ENCODE measurements at regions not wholly inside any gene's neighbourhood (a gene's known extent, or its start where the extent isn't known, plus 50 kb on each side); places are given as distances from the start of the nearest gene placed in this dataset.

GRCh38 chr3:162183440-162183839, 686.8 kb downstream of the OTOL1 start:
- Histone ChIP-seq H3K4me1 (ENCODE audit: insufficient read depth) (no peaks in the 10 kb centered on the region), H3K27ac (ENCODE audit: low read depth) (no peak overlapping the region), H3K4me3 (ENCODE audit: low read depth, low read length) (no peak overlapping the region), H3K36me3 (ENCODE audit: insufficient read depth) (no peaks in the 10 kb centered on the region)
- 100% methylated on average over 1 of the region's 1 CpG for WGBS
- DNase-seq (ENCODE audit: extremely low spot score) = no peak

- no peak overlapping the region for H3K27ac ChIP-seq (ENCODE audit: low read depth)
- no peaks in the 10 kb centered on the region for H3K36me3 ChIP-seq (ENCODE audit: insufficient read depth)
- 59% methylated on average over 1 of the region's 1 CpG for WGBS
- DNase-seq (ENCODE audit: extremely low spot score) = no peak
- H3K4me1 ChIP-seq (ENCODE audit: insufficient read depth) = no peaks in the 10 kb centered on the region
- H3K4me3 ChIP-seq (ENCODE audit: low read depth, low read length) = no peak overlapping the region
Observed at GRCh38 chr3:162192340-162193029, 695.9 kb downstream of the OTOL1 start.

- H3K36me3 ChIP-seq (ENCODE audit: insufficient read depth) = no peaks in the 10 kb centered on the region
- WGBS = 89% methylated on average over 4 of the region's 4 CpGs
- no peak overlapping the region for H3K27ac ChIP-seq (ENCODE audit: low read depth)
- no peaks in the 10 kb centered on the region for H3K4me1 ChIP-seq (ENCODE audit: insufficient read depth)
- H3K4me3 ChIP-seq (ENCODE audit: low read depth, low read length) = no peak overlapping the region
- DNase-seq (ENCODE audit: extremely low spot score) = no peak
Observed at GRCh38 chr3:162193148-162194095, 696.8 kb downstream of the OTOL1 start.

- Histone ChIP-seq H3K4me1 (ENCODE audit: insufficient read depth) (no peaks in the 10 kb centered on the region), H3K4me3 (ENCODE audit: low read depth, low read length) (no peak overlapping the region), H3K27ac (ENCODE audit: low read depth) (no peak overlapping the region), H3K36me3 (ENCODE audit: insufficient read depth) (no peaks in the 10 kb centered on the region)
- no peak for DNase-seq (ENCODE audit: extremely low spot score)
- 80% methylated on average over 3 of the region's 3 CpGs for WGBS
Observed at GRCh38 chr3:162195147-162195546, 698.5 kb downstream of the OTOL1 start.

- no peak for DNase-seq (ENCODE audit: extremely low spot score)
- WGBS = 69% methylated on average over 2 of the region's 2 CpGs
- H3K4me1 ChIP-seq (ENCODE audit: insufficient read depth) = no peaks in the 10 kb centered on the region
- H3K27ac ChIP-seq (ENCODE audit: low read depth) = no peak overlapping the region
- no peak overlapping the region for H3K4me3 ChIP-seq (ENCODE audit: low read depth, low read length)
- H3K36me3 ChIP-seq (ENCODE audit: insufficient read depth) = no peaks in the 10 kb centered on the region
Observed at GRCh38 chr3:162196964-162197363, 700.4 kb downstream of the OTOL1 start.

GRCh38 chr3:162200836-162201235, 704.2 kb downstream of the OTOL1 start:
- WGBS = 52% methylated on average over 7 of the region's 7 CpGs
- DNase-seq (ENCODE audit: extremely low spot score) = no peak
- no peaks in the 10 kb centered on the region for H3K36me3 ChIP-seq (ENCODE audit: insufficient read depth)
- no peak overlapping the region for H3K4me3 ChIP-seq (ENCODE audit: low read depth, low read length)
- no peaks in the 10 kb centered on the region for H3K4me1 ChIP-seq (ENCODE audit: insufficient read depth)
- H3K27ac ChIP-seq (ENCODE audit: low read depth) = no peak overlapping the region

- no peak overlapping the region for H3K27ac ChIP-seq (ENCODE audit: low read depth)
- WGBS = 93% methylated on average over 1 of the region's 1 CpG
- H3K36me3 ChIP-seq (ENCODE audit: insufficient read depth) = no peaks in the 10 kb centered on the region
- no peak overlapping the region for H3K4me3 ChIP-seq (ENCODE audit: low read depth, low read length)
- H3K4me1 ChIP-seq (ENCODE audit: insufficient read depth) = no peaks in the 10 kb centered on the region
- DNase-seq (ENCODE audit: extremely low spot score) = no peak
Observed at GRCh38 chr3:162206648-162207047, 710.0 kb downstream of the OTOL1 start.

- H3K4me3 ChIP-seq (ENCODE audit: low read depth, low read length) = no peak overlapping the region
- no peak overlapping the region for H3K27ac ChIP-seq (ENCODE audit: low read depth)
- DNase-seq (ENCODE audit: extremely low spot score) = no peak
- H3K4me1 ChIP-seq (ENCODE audit: insufficient read depth) = no peaks in the 10 kb centered on the region
- H3K36me3 ChIP-seq (ENCODE audit: insufficient read depth) = no peaks in the 10 kb centered on the region
Observed at GRCh38 chr3:162211470-162211869, 714.9 kb downstream of the OTOL1 start.

GRCh38 chr3:162213196-162213595, 716.6 kb downstream of the OTOL1 start:
- 92% methylated on average over 2 of the region's 2 CpGs for WGBS

GRCh38 chr3:162213956-162214355, 717.3 kb downstream of the OTOL1 start:
- Histone ChIP-seq H3K4me3 (ENCODE audit: low read depth, low read length) (no peak overlapping the region), H3K4me1 (ENCODE audit: insufficient read depth) (no peaks in the 10 kb centered on the region), H3K36me3 (ENCODE audit: insufficient read depth) (no peaks in the 10 kb centered on the region), H3K27ac (ENCODE audit: low read depth) (no peak overlapping the region)
- no peak for DNase-seq (ENCODE audit: extremely low spot score)
- 74% methylated on average over 3 of the region's 3 CpGs for WGBS

More at GRCh38 chr3:162213196-162213595, 716.6 kb downstream of the OTOL1 start:
- H3K27ac ChIP-seq (ENCODE audit: low read depth) = no peak overlapping the region
- H3K4me1 ChIP-seq (ENCODE audit: insufficient read depth) = no peaks in the 10 kb centered on the region
- no peaks in the 10 kb centered on the region for H3K36me3 ChIP-seq (ENCODE audit: insufficient read depth)
- H3K4me3 ChIP-seq (ENCODE audit: low read depth, low read length) = no peak overlapping the region
- DNase-seq (ENCODE audit: extremely low spot score) = no peak

- no peaks in the 10 kb centered on the region for H3K36me3 ChIP-seq (ENCODE audit: insufficient read depth)
- no peak for DNase-seq (ENCODE audit: extremely low spot score)
- 21% methylated on average over 1 of the region's 1 CpG for WGBS
- H3K4me1 ChIP-seq (ENCODE audit: insufficient read depth) = no peaks in the 10 kb centered on the region
- no peak overlapping the region for H3K27ac ChIP-seq (ENCODE audit: low read depth)
- H3K4me3 ChIP-seq (ENCODE audit: low read depth, low read length) = no peak overlapping the region
Observed at GRCh38 chr3:162217647-162218046, 721.0 kb downstream of the OTOL1 start.

- no peaks in the 10 kb centered on the region for H3K4me1 ChIP-seq (ENCODE audit: insufficient read depth)
- H3K36me3 ChIP-seq (ENCODE audit: insufficient read depth) = no peaks in the 10 kb centered on the region
- no peak overlapping the region for H3K4me3 ChIP-seq (ENCODE audit: low read depth, low read length)
- DNase-seq (ENCODE audit: extremely low spot score) = no peak
- H3K27ac ChIP-seq (ENCODE audit: low read depth) = no peak overlapping the region
- WGBS = 80% methylated on average over 4 of the region's 4 CpGs
Observed at GRCh38 chr3:162218479-162218878, 721.9 kb downstream of the OTOL1 start.

GRCh38 chr3:162224746-162225145, 728.1 kb downstream of the OTOL1 start:
- no peak for DNase-seq (ENCODE audit: extremely low spot score)
- Histone ChIP-seq H3K36me3 (ENCODE audit: insufficient read depth) (no peaks in the 10 kb centered on the region), H3K4me1 (ENCODE audit: insufficient read depth) (no peaks in the 10 kb centered on the region), H3K4me3 (ENCODE audit: low read depth, low read length) (no peak overlapping the region), H3K27ac (ENCODE audit: low read depth) (no peak overlapping the region)
- 92% methylated on average over 4 of the region's 4 CpGs for WGBS

GRCh38 chr3:162236949-162237348, 740.3 kb downstream of the OTOL1 start:
- no peak for DNase-seq (ENCODE audit: extremely low spot score)
- Histone ChIP-seq H3K4me3 (ENCODE audit: low read depth, low read length) (no peak overlapping the region), H3K27ac (ENCODE audit: low read depth) (no peak overlapping the region), H3K4me1 (ENCODE audit: insufficient read depth) (no peaks in the 10 kb centered on the region), H3K36me3 (ENCODE audit: insufficient read depth) (no peaks in the 10 kb centered on the region)
- WGBS = 86% methylated on average over 5 of the region's 5 CpGs
